DMS53 (cell line): ENCODE measurements at regions not wholly inside any gene's neighbourhood (a gene's known extent, or its start where the extent isn't known, plus 50 kb on each side); places are given as distances from the start of the nearest gene placed in this dataset.
"Not testable (repeated sequence)": the region's sequence is repeated elsewhere in the genome, so short reads cannot be mapped to it uniquely, and the experiment has no call there.

Source experiments
- DNase-seq: peaks from one replicate; lab custom pipeline; 2025; lab: John Stamatoyannopoulos, UW

DNA sequence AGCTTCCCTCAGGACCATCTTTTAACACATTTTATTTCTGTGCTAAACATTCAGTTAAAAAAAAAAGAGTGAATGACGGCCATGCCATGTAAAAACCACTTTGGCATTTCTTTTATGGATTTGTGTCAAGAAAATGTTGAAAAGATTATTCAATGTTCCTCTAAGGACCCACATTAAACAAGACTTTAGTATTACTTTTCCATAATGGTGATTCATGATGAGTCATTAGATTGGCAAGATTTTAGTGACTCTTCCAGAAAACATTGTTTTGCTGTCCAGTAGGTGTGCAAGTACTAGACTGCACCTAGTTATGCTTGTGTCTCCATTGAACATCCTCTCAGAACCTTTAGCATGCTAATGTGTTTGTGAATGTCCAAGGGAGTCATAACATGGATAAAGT lies 748.6 kb downstream of the STPG2 start:
- DNase-seq, result peak; percentile 1

GRCh38 chr4:97396097-97396496 lies 747.2 kb downstream of the STPG2 start:
- DNase-seq, result no peak

GRCh38 chr4:97396605-97397004 lies 746.7 kb downstream of the STPG2 start:
- DNase-seq, result no peak

- no peak for DNase-seq
Measured at GRCh38 chr4:97404876-97405523, 738.3 kb downstream of the STPG2 start.

- no peak for DNase-seq
Measured at GRCh38 chr4:97411356-97411755, 731.9 kb downstream of the STPG2 start.

DNA sequence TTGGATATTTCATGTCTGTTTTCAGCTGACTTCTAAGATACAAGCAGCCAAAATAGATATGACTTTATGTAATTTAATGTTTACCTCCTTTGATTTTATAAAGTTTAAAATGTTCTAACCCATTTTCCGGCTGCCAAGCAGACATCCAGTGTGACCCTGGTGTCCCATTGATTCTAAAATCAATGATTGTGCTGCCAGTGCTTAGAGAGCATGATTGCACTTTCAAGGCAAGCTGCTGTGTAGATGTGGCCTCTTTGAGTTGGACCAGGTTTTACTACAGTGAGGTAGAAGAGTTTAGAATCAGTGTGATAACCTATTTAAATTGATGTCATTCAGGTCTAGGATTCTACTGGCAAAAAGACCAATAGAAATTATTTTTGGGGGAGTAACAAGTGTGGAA lies 730.9 kb downstream of the STPG2 start:
- no peak for DNase-seq

DNA sequence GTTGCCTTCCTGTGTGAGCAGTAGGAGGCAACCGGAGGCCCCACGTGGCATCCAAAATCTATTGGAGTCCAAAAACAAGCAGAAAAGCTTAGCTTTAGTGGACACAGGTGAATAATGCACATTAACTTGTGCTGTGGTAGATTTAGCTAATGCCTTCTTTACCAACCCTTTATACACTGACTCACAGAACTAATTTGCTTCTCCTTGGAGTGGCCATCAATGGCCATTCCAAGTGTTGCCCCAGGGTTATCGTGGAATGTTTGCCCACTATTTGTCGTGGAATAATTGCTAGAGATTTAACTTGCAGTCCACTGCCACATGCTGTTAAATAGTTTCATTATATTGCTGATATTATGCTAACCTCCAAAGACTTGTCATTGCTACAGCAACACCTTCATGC lies 729.1 kb downstream of the STPG2 start:
- DNase-seq, result no peak

DNA sequence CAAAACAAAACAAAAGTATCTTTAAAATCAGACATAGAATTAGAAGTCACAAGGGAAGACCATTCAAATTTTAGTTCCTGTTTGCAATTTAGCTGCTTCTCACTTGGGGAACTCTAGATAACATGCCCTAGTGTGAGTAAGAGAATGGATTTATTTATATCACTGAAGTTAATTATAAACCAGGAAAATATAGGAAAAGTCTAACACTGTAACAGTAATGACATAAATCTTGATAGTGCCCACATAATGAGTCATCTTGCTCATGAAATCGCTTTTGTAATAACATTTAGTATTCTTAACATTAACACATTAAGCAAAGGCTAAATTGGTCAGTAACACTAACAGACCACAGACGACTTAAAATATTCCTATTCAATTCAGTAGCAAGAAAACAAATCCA lies 710.7 kb downstream of the STPG2 start:
- no peak for DNase-seq

GRCh38 chr4:97437998-97438705 lies 705.1 kb downstream of the STPG2 start:
- DNase-seq, result not testable (repeated sequence)

GRCh38 chr4:97453186-97453585 lies 690.1 kb downstream of the STPG2 start:
- DNase-seq, result no peak

GRCh38 chr4:97457253-97457652 lies 686.0 kb downstream of the STPG2 start:
- DNase-seq, result peak; percentile 40

GRCh38 chr4:97468272-97468671 lies 675.0 kb downstream of the STPG2 start:
- no peak for DNase-seq

- DNase-seq, result no peak
Measured at GRCh38 chr4:97475621-97476020, 667.7 kb downstream of the STPG2 start.

- DNase-seq, result no peak
Measured at GRCh38 chr4:97477974-97478373, 665.3 kb downstream of the STPG2 start.

DNA sequence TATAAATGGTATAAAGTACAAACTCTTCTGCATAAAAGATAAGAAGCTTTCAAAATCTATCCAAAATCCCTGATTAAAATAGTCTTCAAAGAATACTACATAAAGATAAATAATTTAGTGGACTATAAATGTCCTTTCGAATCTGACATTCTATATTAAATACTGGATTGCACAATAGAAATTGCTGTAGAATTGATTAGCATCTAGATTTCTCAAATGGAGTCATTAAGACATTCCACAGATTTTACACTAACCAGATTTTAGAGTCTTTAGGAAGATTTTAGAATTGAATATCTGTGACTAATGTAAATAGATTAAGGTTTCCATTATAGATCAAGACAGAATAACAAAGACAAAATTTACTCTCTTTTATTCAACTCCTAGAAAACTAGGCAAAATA lies 663.9 kb downstream of the STPG2 start:
- DNase-seq, result no peak

GRCh38 chr4:97491856-97492255 lies 651.4 kb downstream of the STPG2 start:
- no peak for DNase-seq

DNA sequence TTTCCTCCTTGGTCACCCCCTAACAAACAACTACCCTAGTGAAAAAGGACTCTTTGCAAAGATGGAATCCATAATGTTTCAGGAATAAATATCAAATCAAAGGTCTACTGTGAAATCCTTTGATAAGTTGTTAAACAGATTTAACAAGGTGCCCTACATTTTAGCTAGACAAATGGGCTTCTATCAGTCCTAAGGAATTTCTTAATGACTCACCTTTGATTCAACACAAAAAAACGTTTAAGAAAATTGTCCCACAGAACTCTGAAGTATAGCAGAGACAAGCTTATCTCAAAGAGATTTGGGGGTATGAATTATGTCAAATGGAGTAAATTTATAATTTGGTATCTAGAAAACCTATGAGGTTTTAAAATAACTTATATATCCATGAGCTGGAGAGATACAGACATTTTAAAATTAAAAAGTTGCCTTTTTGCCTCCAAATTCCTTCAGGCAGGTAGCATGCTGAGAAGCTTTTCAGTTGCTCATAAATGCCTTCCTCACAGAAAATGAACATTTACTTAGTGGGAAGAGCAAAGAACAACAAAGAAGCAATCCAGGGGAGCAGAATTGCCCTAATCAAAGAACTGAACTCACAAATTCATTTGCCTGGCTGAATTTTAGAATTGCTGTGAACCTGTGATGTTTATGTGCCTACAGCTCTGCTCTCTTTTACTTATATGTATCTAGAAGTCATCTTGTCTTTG lies 649.3 kb downstream of the STPG2 start:
- no peak for DNase-seq

DNA sequence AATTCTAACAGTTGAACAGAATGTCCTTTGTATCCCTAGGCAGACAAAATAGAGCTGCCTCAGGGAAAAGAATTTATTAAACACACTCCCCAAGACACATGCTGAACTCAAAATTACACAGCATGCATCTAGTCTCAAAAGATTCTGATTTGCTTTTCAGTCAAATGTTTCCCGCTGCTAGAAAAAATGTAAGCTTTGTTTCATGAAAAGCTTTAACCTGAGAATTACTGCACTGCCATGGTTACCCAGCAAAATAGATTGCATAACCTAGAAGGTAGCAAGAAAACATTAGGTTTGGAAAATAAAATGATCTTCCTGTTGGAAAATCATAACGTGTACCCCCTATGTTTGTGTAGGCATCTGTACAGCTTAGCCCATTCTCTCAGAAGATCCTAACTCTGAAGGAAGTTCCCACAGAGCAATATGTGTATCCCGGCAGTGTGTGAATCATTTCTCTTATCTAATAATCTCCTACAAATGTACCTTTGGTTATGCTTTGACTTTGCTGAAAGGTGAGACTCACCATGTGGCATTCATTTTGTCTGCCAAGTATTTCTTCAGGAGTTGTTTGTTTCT lies 646.9 kb downstream of the STPG2 start:
- DNase-seq, result peak; percentile 27

DNA sequence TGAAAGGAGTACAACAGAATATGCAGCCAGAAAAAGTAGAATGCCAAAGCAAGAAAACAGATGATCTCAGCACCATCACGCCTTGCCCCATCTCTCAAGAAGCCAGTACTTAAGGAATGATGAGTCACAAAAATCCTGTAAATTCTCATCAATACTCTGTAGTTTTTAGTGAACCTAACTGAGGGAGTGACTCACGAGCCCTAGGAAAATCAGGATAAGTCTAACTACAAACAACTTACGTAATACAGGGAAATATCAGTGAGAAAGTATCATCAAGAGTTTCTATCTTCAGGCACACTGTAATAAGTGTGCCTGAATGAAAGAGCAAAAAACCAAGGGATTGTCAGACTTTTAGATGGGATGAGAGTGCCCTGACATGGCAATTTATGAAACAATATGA lies 644.4 kb downstream of the STPG2 start:
- DNase-seq, result peak; percentile 55

DNA sequence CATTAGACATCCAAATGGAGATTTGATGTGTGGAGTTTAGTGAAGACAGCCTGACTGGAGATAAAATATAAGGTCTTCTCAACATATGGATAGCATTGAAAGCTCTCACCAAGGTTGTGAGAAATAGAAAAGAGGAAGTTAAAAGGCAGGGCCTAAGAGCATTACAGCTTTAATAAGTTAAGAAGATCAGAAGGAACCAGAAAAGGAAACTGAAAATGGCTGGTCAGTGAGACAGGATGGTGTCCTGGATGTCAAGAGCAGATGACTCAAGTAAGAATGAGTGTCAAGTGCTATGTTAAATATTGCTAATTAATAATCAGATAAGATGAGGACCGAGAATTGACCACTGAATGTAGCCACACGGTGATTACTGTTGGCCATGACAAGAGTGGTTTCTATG lies 642.9 kb downstream of the STPG2 start:
- DNase-seq, result no peak

- DNase-seq, result no peak
Measured at GRCh38 chr4:97504713-97505112, 638.6 kb downstream of the STPG2 start.

- DNase-seq, result no peak
Measured at GRCh38 chr4:97507587-97508245, 635.6 kb downstream of the STPG2 start.
